ENCODE measurements at regions not wholly inside any gene's neighbourhood (a gene's known extent, or its start where the extent isn't known, plus 50 kb on each side); places are given as distances from the start of the nearest gene placed in this dataset.

DNA sequence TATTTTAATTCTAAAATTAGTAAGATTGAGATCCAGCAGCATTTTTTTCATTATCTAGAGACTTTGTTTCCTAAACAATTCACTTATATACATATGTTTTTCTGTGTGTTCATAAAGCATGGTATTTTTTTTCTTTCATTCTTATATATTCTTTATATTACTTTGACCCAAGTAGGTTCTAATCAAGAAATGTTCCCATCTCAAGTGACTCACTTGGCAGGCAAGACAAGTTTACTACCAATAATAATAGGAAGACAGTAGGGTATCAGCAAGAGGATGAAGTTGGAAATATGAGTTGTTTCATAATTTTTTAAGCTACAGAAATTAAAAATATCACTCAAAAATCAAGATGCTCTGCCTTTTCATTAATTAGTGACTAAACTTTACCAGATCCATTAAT is 613.4 kb upstream of the ATP2B1 start:
- no peak for DNase-seq (ENCODE audit: low spot score)

- DNase-seq (ENCODE audit: low spot score): no peak
Measured at GRCh38 chr12:90321369-90321768, 612.7 kb upstream of the ATP2B1 start.

GRCh38 chr12:90311561-90311960 is 602.9 kb upstream of the ATP2B1 start:
- DNase-seq (ENCODE audit: low spot score): no peak

GRCh38 chr12:90305379-90305778 is 596.7 kb upstream of the ATP2B1 start:
- DNase-seq (ENCODE audit: low spot score): peak; percentile 56

GRCh38 chr12:90304231-90304630 is 595.6 kb upstream of the ATP2B1 start:
- no peak for DNase-seq (ENCODE audit: low spot score)

- no peak for DNase-seq (ENCODE audit: low spot score)
Measured at GRCh38 chr12:90303771-90304170, 595.1 kb upstream of the ATP2B1 start.

DNA sequence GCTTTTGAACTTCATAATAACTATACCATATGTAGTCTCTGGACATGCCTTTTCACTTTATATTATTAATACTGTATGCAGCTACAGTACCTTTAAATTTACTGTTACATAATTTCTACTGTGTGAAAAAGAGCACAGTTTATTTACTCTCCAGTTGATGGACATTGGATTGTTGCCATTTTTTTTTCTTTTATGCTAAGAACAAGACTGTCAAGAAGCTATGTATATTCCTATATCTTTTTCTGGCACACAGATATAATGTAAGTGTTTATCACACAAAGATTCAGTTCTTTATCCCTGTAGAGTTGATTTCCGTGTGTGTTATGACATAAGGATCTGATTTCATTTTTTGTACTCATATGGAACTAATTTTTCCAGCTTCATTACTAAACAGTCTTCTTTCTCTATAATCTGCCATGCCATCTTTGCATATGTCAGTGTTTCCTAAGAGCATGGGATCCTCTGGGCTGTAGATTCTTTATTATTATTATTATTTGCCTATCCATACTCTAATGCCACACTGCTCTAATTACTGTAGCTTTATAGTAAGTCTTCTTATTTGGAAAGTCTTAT is 593.0 kb upstream of the ATP2B1 start:
- no peak for DNase-seq (ENCODE audit: low spot score)

- no peak for DNase-seq (ENCODE audit: low spot score)
Measured at GRCh38 chr12:90301095-90301494, 592.5 kb upstream of the ATP2B1 start.

- no peak for DNase-seq (ENCODE audit: low spot score)
Measured at GRCh38 chr12:90299666-90300065, 591.0 kb upstream of the ATP2B1 start.

GRCh38 chr12:90299121-90299520 is 590.5 kb upstream of the ATP2B1 start:
- no peak for DNase-seq (ENCODE audit: low spot score)

- no peak for DNase-seq (ENCODE audit: low spot score)
Measured at GRCh38 chr12:90298289-90298948, 589.8 kb upstream of the ATP2B1 start.

DNA sequence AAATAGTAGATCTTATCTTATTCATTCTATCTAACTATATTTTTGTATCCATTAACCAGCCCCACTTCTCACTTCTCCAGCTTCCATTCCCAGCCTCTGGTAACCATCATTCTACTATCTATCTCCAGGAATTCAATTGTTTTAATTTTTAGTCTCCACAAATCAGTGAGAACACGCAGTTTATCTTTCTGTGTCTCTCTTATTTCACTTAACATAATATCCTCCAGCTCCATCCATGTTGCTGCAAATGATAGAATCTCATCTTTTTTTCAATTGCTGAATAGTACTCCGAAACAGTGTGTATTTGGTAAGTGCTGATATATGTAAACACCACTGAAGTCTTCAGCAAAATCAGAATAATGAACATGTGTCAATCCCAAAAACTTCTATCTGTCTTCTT is 587.2 kb upstream of the ATP2B1 start:
- no peak for DNase-seq (ENCODE audit: low spot score)

DNA sequence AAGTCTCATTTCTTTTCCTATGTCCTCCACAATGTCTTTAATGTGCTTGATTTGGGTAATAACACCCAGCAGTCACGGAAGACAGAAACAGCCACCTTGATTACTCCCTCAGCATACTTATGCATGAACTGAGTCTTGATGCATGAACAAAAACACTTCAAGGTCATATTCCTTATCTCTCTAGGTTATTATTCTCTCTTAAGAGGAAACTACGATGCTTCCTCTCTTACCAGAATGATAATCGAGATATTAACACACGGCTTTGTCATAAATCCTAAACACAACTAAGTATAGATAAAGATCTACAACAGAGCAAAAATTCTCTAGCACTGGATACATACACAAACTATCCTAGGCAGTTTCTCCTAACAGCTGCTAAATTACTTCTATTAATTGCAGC is 583.5 kb upstream of the ATP2B1 start:
- DNase-seq (ENCODE audit: low spot score): no peak

DNA sequence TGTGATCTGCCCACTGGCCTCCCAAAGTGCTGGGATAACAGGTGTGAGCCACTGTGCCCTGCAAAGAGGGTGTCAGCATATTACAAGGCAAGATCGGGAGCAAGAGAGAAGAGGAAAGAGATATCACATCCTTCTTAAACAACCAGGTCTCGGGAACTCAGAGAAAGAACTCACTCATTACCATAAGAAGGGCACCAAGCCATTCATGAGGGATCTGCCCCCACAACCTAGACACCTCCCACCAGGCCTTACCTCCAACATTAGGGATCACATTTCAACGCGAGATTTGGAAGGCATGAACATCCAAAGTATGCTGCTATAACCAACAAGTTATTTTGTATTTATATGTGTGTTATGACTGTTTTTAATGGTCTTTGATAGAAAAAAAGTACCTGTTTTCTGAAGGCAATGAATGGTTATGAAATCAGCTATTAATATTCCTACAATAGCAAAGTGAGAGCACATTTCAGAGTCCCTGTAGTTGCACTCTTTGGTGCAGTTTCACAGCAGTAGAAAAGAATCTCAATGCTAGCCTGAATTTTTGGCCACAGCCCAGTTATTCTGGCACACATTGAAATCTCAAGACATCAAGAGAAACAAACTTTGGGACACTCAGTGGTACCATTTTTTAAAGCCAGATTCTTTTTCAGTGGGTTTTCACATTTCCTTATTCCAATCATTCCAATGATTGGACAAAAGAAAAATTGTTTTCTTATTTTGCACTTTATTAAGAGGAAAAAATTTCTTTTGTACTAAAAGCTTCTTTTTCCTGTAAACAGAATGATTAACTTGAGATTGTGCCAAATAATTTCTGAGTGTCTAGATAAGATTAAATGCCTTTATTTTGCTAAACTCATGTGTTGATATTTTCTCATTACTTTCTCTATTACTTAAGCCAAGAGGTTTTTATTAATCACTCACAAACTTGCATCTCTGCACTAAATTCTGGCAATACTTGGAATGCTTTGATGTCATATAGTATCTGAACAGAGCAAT is 582.6 kb upstream of the ATP2B1 start:
- no peak for DNase-seq (ENCODE audit: low spot score)

- DNase-seq (ENCODE audit: low spot score): no peak
Measured at GRCh38 chr12:90287585-90287984, 578.9 kb upstream of the ATP2B1 start.

GRCh38 chr12:90281154-90281868 is 572.7 kb upstream of the ATP2B1 start:
- DNase-seq (ENCODE audit: low spot score): no peak

- no peak for DNase-seq (ENCODE audit: low spot score)
Measured at GRCh38 chr12:90280564-90281058, 572.0 kb upstream of the ATP2B1 start.

DNA sequence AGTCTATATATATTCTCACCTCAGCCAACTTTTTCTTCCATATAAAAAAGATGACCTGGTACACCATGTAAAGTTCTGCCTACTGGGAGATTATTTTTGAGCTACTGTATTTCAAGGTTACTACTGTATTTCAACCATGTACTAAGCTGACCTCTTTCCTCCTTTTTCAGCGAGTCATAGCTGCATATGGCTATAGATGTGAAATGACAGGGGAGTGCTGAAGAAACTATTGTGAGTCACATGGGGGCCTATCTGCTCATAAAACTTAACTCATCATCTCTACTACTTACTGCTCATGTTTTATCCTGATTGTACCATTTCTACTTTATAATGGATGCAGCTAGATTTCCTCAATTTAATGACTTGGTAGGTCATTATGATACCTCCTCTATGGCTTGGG is 571.4 kb upstream of the ATP2B1 start:
- DNase-seq (ENCODE audit: low spot score): no peak

DNA sequence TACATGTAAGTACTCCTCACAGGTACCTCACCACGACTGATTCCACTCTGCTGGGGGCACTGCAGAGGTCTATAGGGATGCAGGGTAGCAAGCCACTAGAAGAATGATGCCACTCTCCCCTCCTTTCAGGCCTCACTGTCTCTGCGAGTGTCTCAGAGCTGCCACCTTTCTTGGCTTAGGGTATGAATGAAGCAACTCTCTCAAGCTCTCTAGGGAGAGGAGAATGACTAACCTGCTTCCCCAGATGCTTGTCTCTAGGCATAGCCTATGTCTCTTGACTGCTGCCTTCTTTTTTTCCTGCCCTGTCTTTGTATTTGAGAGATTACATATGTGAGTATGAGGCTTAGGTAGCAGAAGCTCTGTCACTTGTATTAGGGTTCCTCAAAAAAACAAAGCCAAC is 566.5 kb upstream of the ATP2B1 start:
- DNase-seq (ENCODE audit: low spot score): no peak

DNA sequence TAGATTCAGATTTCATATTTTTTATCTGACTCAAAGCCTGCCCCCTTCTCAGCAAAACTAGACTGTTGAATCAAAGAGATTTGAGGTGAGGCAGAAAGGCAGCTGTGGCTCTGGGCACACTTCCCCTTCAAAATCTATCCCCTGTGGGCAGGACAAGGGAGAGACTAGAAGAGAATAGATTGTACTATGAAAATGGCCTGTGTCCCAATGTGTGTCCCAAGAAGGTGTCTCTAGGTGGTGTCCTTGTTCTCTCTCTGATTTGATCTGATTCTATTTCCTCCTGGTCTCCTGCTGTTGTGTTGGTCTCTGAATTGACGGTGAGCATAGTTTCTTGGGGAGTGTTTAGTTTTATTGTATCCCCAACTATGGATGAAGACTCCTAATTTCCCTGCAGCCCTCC is 565.8 kb upstream of the ATP2B1 start:
- peak; percentile 36 for DNase-seq (ENCODE audit: low spot score)

DNA sequence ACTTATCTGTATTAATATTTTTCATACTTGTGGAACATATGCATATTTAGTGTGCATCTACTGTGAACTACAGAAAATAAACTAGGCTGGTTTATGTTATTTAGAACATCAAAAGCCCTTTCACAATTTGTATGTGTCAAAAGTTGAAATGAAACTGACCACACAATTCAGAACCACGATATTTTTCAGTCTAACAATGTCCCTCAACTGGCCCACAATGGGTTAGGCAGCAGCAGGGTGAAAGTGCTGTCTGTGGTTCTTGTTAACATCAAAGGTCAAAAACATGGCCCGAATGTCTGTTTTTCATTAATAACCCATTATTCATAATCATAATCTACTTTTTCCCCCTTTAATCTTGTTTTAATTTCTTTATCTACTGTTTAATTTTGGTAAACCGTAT is 559.9 kb upstream of the ATP2B1 start:
- DNase-seq (ENCODE audit: low spot score): no peak

DNA sequence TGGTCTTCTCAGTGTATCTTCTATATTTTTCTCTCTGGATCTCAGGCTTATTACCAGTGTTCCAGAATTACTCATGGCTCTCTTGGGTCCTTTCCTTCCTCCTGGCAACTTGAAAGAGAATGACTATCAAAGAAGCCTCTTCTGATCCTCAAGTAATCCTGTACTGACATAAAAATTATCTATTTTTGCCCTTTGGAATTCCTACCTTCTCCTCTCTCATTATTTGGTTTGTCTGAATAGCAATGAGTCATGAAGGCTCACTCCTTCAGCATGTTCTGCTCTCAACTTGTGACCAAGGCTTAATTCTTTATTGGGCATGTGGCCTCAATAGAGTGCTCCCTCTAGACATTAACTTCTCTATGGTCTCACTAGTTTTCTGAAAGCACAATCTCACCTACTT is 553.6 kb upstream of the ATP2B1 start:
- no peak for DNase-seq (ENCODE audit: low spot score)
